OCI-LY7 (cell line): ENCODE measurements at regions not wholly inside any gene's neighbourhood (a gene's known extent, or its start where the extent isn't known, plus 50 kb on each side); places are given as distances from the start of the nearest gene placed in this dataset.

ENCODE experiments used
- CTCF ChIP-seq: fragments of 200-600 bp; sonication (generic); conservative IDR thresholded peaks from 2 replicates; pipeline ENCODE4 v1.5.1; 2014; ENCODE audit warnings: mild to moderate bottlenecking, antibody characterized with exemption, low read length, moderate library complexity, mixed read lengths
- EZH2phosphoT487 ChIP-seq: fragments of 200-600 bp; sonication (generic); IDR thresholded peaks from 2 replicates; pipeline ENCODE4 v1.6.1; 2018; ENCODE audit warnings: low read depth, borderline replicate concordance, mild to moderate bottlenecking, mixed run types, antibody characterized with exemption, low read length, moderate library complexity, mixed read lengths

- no peak for TF ChIP-seq CTCF
- TF ChIP-seq EZH2phosphoT487, result no peak
These were observed 307.5 kb upstream of the ZEB2 start for GRCh38 chr2:144827404-144827803.
